Coronary artery (tissue), 2 donors: ENCODE measurements at regions not wholly inside any gene's neighbourhood (a gene's known extent, or its start where the extent isn't known, plus 50 kb on each side); places are given as distances from the start of the nearest gene placed in this dataset.

Experiments used
- DNase-seq: peaks from one replicate; pipeline ENCODE4 v3.0.0-alpha.2; 2017; ENCODE audit warnings: low spot score
- H3K27ac ChIP-seq, 2 donors: fragments of 200-600 bp; sonication (generic); one replicate each; pipeline ENCODE4 v1.5.1; 2016 to 2019
- H3K4me3 ChIP-seq: fragments of 200-600 bp; sonication (generic); 2 replicates; pipeline ENCODE4 v1.5.1; 2016; ENCODE audit warnings: mild to moderate bottlenecking, moderate library complexity
- TF ChIP-seq, protein P1 (sequence below): fragments of 200-600 bp; sonication (generic); IDR thresholded peaks from one replicate; pipeline ENCODE4 v1.5.1; 2019; ENCODE audit warnings: antibody characterized with exemption

DNA sequence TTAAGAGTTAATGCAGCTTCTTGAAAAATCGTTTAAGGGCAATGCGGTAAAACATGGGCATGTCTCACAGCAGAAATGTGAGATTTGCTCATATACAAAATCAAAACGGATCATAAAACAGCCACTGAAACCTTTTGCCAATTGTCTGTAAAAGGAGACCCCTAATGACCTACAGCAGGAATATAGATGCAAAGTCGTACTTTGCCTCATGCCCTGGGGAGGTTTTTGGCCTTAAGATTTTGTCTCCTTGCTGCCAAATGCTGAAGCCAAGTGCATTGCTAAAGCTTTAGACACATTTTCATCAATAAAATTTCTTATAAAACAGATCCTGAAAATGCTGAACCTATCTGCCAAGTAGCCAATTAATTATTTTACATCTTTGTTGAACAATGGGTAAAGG is 226.9 kb downstream of the TGFB2 start:
- no peak overlapping the region for H3K4me3 ChIP-seq
- TF ChIP-seq, protein P1, sequence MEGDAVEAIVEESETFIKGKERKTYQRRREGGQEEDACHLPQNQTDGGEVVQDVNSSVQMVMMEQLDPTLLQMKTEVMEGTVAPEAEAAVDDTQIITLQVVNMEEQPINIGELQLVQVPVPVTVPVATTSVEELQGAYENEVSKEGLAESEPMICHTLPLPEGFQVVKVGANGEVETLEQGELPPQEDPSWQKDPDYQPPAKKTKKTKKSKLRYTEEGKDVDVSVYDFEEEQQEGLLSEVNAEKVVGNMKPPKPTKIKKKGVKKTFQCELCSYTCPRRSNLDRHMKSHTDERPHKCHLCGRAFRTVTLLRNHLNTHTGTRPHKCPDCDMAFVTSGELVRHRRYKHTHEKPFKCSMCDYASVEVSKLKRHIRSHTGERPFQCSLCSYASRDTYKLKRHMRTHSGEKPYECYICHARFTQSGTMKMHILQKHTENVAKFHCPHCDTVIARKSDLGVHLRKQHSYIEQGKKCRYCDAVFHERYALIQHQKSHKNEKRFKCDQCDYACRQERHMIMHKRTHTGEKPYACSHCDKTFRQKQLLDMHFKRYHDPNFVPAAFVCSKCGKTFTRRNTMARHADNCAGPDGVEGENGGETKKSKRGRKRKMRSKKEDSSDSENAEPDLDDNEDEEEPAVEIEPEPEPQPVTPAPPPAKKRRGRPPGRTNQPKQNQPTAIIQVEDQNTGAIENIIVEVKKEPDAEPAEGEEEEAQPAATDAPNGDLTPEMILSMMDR, result no peak
- DNase-seq, result no peak
- no peak overlapping the region for H3K27ac ChIP-seq

DNA sequence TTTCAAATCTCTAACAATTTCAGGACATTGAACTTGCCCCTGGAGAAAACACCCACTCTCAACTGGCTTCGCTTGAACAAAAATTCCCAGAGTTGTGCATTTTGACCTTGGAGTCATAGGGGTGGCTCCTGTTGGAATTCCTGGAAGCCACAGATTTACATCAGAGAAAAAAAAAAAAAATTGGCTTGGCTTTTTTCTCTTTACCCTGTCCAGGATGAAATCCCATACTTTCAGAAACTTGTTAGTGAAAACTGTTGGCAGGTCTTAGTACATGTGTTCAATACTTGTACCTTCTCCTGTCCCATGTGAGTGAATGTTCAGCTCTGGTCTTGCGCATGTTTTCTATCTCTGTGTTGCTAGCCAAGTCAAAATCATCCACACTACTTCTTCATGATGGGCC is 228.8 kb downstream of the TGFB2 start:
- no peak overlapping the region for H3K4me3 ChIP-seq

DNA sequence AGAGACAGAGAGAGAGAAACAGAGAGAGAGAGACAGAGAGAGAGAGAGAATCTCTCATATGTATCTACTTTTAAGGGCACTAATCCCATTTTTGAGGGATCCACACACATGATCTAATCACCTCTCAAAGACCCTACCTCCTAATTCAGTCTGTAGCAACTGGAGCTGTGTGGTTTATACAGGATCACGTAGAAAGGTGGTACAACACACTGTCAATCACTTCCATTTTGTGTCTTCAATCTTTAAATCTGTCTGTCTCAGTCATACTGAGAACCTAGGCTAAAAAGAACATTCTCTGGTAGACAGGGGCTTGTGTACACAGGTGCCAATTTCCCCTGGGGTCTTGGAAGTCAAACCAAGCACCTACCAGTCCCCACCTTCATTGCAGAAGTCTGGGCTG is 229.9 kb downstream of the TGFB2 start:
- H3K4me3 ChIP-seq, result no peak overlapping the region
- no peak for DNase-seq
- TF ChIP-seq, protein P1, result no peak
- H3K27ac ChIP-seq, result no peak overlapping the region

More for the DNA sequence above, 228.8 kb downstream of the TGFB2 start:
- no peak overlapping the region for H3K27ac ChIP-seq
- TF ChIP-seq, protein P1, result no peak
- DNase-seq, result no peak

DNA sequence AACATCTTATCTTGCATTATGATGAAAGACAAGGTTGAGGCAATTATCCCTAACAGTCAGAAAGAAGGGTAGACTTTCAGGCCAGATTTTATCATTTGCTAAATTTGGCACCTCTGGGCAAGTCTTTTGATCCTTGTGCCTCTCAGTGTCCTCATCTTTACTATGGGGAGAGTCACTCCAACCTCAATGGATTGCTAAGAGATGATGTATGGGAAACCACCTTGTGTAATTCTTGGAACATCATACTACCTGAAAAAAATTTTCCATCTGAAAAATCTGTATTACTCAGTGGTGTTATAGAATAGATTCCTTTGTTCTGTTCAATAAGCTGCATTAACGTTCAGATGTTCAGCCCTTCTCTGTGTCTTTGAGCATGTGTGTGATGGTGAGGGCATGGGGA is 230.7 kb downstream of the TGFB2 start:
- no peak for DNase-seq
- Histone ChIP-seq H3K4me3 (no peak overlapping the region), H3K27ac (no peak overlapping the region)
- TF ChIP-seq, protein P1, result no peak

DNA sequence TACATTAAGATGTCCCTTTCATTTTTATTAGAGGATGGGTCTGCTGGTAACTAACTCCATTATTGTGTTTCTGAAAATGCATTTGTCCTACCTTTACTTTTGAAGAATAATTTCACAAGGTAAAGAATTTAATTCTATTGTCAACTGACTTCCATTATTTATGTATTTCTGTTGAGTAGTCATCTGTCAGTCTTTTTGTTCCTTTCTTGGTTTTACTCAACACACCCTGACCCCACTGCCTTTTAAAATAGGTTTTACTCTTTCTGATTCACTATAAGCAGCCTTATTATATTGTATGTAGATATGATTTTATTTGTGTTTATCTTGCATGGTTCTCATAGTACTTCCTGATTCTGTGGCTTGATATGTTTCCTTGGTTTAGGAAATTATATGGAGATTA is 237.5 kb downstream of the TGFB2 start:
- no peak overlapping the region for H3K4me3 ChIP-seq
- DNase-seq, result no peak
- TF ChIP-seq, protein P1, result no peak
- no peak overlapping the region for H3K27ac ChIP-seq

DNA sequence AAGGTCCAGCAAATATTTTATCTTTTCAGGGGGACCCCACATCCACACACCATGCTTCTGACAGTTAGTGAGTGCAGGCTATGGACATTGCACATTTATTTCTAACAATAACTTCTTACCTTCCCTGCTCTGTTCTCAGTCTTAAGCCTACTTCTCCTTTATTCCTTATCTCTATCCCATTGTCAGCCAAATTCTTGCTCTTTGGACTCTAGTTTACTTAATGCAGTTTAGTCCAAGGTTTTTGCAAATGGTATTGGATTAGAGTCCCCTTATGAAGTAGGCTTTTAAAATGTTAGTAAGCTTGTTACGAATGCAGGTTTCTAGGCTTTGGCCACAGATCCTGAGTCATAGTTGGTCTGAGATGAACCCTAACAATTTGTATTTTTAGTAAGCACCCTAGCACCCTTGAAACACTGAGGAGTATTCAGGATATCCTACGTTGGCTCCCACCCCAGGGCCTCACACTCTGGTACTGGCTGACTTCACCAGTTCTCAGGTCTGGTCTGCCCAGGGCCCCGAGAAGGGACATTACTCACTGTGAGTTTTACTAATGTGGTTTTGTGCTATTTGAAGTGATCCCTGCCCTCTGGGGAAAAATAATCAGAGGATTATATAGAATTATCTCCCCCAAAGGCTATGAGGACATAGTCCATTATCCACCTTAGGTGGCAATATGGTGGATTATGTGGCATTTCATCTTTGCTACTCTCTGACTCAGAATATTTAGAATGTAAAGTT is 239.5 kb downstream of the TGFB2 start:
- DNase-seq, result no peak
- Histone ChIP-seq H3K27ac (no peak overlapping the region), H3K4me3 (no peak overlapping the region)
- TF ChIP-seq, protein P1, result no peak

DNA sequence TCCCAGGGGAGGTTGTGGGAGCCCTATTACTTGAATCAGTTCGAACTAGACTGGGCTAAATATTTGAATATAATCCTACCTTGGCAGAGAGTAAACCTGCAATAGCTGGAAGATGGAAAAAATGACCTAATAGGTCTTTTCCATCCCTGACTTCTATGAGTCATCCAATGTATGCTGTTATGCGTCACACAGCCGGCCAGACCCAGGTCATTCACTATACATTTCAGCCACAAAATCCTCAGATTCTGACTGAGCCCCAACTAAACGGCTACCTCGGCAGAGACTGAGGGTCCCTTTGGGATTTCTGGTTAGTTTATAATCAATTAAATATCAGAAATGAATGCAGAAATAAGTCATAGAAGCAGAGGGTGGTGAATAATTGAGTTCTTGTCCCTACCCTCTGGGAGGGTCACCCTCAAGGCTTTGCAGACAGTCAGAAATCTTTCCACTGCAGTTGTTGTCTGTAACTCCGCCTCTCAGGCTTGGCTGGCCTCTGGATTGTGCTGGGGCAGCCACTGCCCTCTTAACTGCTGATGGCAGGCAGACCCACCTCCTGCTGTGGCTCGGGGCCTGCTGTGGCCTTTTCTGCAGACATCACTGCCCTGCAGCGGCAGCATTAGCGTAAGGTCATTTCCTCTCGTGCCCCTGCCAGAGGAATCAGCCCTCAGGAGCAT is 240.5 kb downstream of the TGFB2 start:
- TF ChIP-seq, protein P1, result no peak
- no peak for DNase-seq
- Histone ChIP-seq H3K27ac (no peak overlapping the region), H3K4me3 (no peak overlapping the region)
